H1 (cell line): ENCODE measurements at regions not wholly inside any gene's neighbourhood (a gene's known extent, or its start where the extent isn't known, plus 50 kb on each side); places are given as distances from the start of the nearest gene placed in this dataset.

Experiments used
- CTCF ChIA-PET: fragments of 300-600 bp; sonication (Branson Sonifier 250); formaldehyde crosslinking; loops from one replicate; lab custom pipeline; 2021; ENCODE audit not compliant: partially characterized antibody; lab: Charles Lee
- POLR2A ChIA-PET: fragments of 300-600 bp; sonication (Branson Sonifier 250); formaldehyde crosslinking; loops from one replicate; lab custom pipeline; 2021; ENCODE audit warnings: inconsistent platforms; ENCODE audit not compliant: partially characterized antibody; lab: Charles Lee
- DNase-seq, 2 experiments: peaks; one replicate each; pipeline versions ENCODE4 v3.0.0 to v3.0.0-alpha.2; 2010 to 2022; ENCODE audit warnings: low spot score in 2 of 2, low read depth in 1 of 2, mixed read lengths in 1 of 2
- FAIRE-seq: peaks from 2 replicates; lab custom pipeline; 2011; peaks lifted over from hg19 to GRCh38; lab: Jason Lieb, UNC
- H2AFZ ChIP-seq: 2 replicates; pipeline ENCODE4 v1.8.1; 2012; ENCODE audit warnings: low read length, inconsistent platforms
- H2AK5ac ChIP-seq: 2 replicates; pipeline ENCODE4 v1.6.1; 2013; ENCODE audit warnings: low read depth, low read length
- H2BK120ac ChIP-seq: replicated peaks from 2 replicates; pipeline ENCODE3; 2013; ENCODE audit warnings: low read depth, low read length, inconsistent platforms
- H2BK12ac ChIP-seq: 2 replicates; pipeline ENCODE4 v1.6.1; 2013; ENCODE audit warnings: low read depth, low read length
- H2BK15ac ChIP-seq: 2 replicates; pipeline ENCODE4 v1.6.1; 2013; ENCODE audit warnings: low read length
- H2BK20ac ChIP-seq: 2 replicates; pipeline ENCODE4 v1.6.1; 2013; ENCODE audit warnings: low read length
- H2BK5ac ChIP-seq: 2 replicates; pipeline ENCODE4 v1.6.1; 2013; ENCODE audit warnings: low read depth, low read length
- H3K14ac ChIP-seq: 2 replicates; pipeline ENCODE4 v1.6.1; 2013; ENCODE audit warnings: inconsistent platforms; ENCODE audit not compliant: insufficient read length
- H3K18ac ChIP-seq: 2 replicates; pipeline ENCODE4 v1.6.1; 2013; ENCODE audit warnings: low read length; ENCODE audit errors: extremely low read depth
- H3K23ac ChIP-seq: 2 replicates; pipeline ENCODE4 v1.6.1; 2013; ENCODE audit warnings: inconsistent platforms; ENCODE audit not compliant: insufficient read length
- H3K23me2 ChIP-seq: 2 replicates; pipeline ENCODE4 v1.6.1; 2013; ENCODE audit warnings: low read depth, low read length
- H3K27ac ChIP-seq: 2 replicates; pipeline ENCODE4 v1.6.1; 2011; ENCODE audit warnings: low read depth, low read length, inconsistent platforms
- H3K27me3 ChIP-seq, 4 experiments: replicated peaks in 1 of 4; 1 replicate in 1 of 4; 2 replicates in 3 of 4; pipeline versions ENCODE4 v1.6.1 to v1.8.1; 2011 to 2013; ENCODE audit warnings: low read length in 3 of 4, mild to moderate bottlenecking in 3 of 4, inconsistent platforms in 2 of 4, mixed read lengths in 2 of 4, moderate library complexity in 1 of 4; ENCODE audit not compliant: control insufficient read depth in 3 of 4, insufficient read depth in 3 of 4; ENCODE audit errors: extremely low read depth in 1 of 4
- H3K36me3 ChIP-seq, 4 experiments: 2 replicates each; pipeline versions ENCODE4 v1.6.1 to v1.8.1; 2011 to 2013; ENCODE audit warnings: mild to moderate bottlenecking in 4 of 4, low read length in 3 of 4, moderate library complexity in 2 of 4, control low read depth in 1 of 4, inconsistent platforms in 1 of 4; ENCODE audit not compliant: insufficient read depth in 4 of 4, control insufficient read depth in 2 of 4
- H3K4ac ChIP-seq: replicated peaks from 2 replicates; pipeline ENCODE3; 2013; ENCODE audit warnings: low read length, low read depth, mixed read lengths, inconsistent platforms; ENCODE audit not compliant: insufficient read length
- H3K4me1 ChIP-seq, 4 experiments: replicated peaks in 1 of 4; 1 replicate in 1 of 4; 2 replicates in 3 of 4; pipeline versions ENCODE4 v1.6.1 to v1.8.1; 2011 to 2013; ENCODE audit warnings: low read length in 3 of 4, inconsistent platforms in 2 of 4, mixed read lengths in 1 of 4; ENCODE audit not compliant: insufficient read depth in 4 of 4, control insufficient read depth in 3 of 4
- H3K4me2 ChIP-seq, 2 experiments: 2 replicates each; pipeline versions ENCODE4 v1.6.1 to v1.8.1; 2011 to 2013; ENCODE audit warnings: low read depth in 2 of 2, low read length in 2 of 2, control low read depth in 1 of 2, inconsistent platforms in 1 of 2, mild to moderate bottlenecking in 1 of 2; ENCODE audit not compliant: insufficient read depth in 1 of 2
- H3K4me3 ChIP-seq, 4 experiments: fragments of 200-600, 300-600 bp in 1 of 4; sonication (generic), shearing (Covaris generic), sonication (Bioruptor Twin) in 1 of 4; 2 replicates each; pipeline versions ENCODE4 v1.5.1 to v1.8.1; 2011 to 2016; ENCODE audit warnings: low read length in 4 of 4, low read depth in 3 of 4, control low read depth in 2 of 4, inconsistent platforms in 2 of 4, mild to moderate bottlenecking in 2 of 4, mixed read lengths in 1 of 4, moderate library complexity in 1 of 4; ENCODE audit not compliant: insufficient read depth in 2 of 4; ENCODE audit errors: extremely low read depth in 1 of 4
- H3K56ac ChIP-seq: replicated peaks from 2 replicates; pipeline ENCODE3; 2013; ENCODE audit warnings: low read depth, mild to moderate bottlenecking, mixed read lengths, low read length, inconsistent platforms; ENCODE audit not compliant: insufficient read length
- H3K79me1 ChIP-seq: 2 replicates; pipeline ENCODE4 v1.6.1; 2013; ENCODE audit warnings: low read depth, low read length, control low read depth
- H3K79me2 ChIP-seq, 2 experiments: 2 replicates each; pipeline versions ENCODE4 v1.6.1 to v1.8.1; 2012 to 2013; ENCODE audit warnings: low read length in 2 of 2, mild to moderate bottlenecking in 2 of 2, inconsistent platforms in 1 of 2; ENCODE audit not compliant: insufficient read depth in 2 of 2, control insufficient read depth in 1 of 2
- H3K9ac ChIP-seq, 4 experiments: replicated peaks in 1 of 4; 1 replicate in 1 of 4; 2 replicates in 3 of 4; pipeline versions ENCODE4 v1.6.1 to v1.8.1; 2011 to 2013; ENCODE audit warnings: low read depth in 3 of 4, low read length in 3 of 4, control low read depth in 2 of 4, mild to moderate bottlenecking in 2 of 4, moderate library complexity in 2 of 4, inconsistent platforms in 1 of 4; ENCODE audit errors: extremely low read depth in 1 of 4
- H3K9me3 ChIP-seq, 2 experiments: 2 replicates each; pipeline versions ENCODE4 v1.6.1 to v1.8.1; 2012 to 2013; ENCODE audit warnings: mild to moderate bottlenecking in 2 of 2, moderate library complexity in 2 of 2, control low read depth in 1 of 2, inconsistent platforms in 1 of 2, low read depth in 1 of 2, low read length in 1 of 2, mixed read lengths in 1 of 2; ENCODE audit not compliant: insufficient read depth in 2 of 2
- H4K20me1 ChIP-seq, 2 experiments: replicated peaks in 1 of 2; 2 replicates each; pipeline versions ENCODE3 to v1.8.1; 2011 to 2013; ENCODE audit warnings: inconsistent platforms in 2 of 2, low read length in 2 of 2, mild to moderate bottlenecking in 1 of 2; ENCODE audit not compliant: insufficient read depth in 2 of 2, control insufficient read depth in 1 of 2
- H4K5ac ChIP-seq: 2 replicates; pipeline ENCODE4 v1.6.1; 2013; ENCODE audit warnings: low read length, low read depth, mixed read lengths, inconsistent platforms; ENCODE audit not compliant: insufficient read length
- H4K8ac ChIP-seq: 2 replicates; pipeline ENCODE4 v1.8.0; 2013; ENCODE audit warnings: mild to moderate bottlenecking, moderate library complexity, low read length, inconsistent platforms; ENCODE audit not compliant: insufficient read depth; ENCODE audit errors: extremely low read depth
- H4K91ac ChIP-seq: replicated peaks from 2 replicates; pipeline ENCODE3; 2013; ENCODE audit warnings: low read length, mixed read lengths, inconsistent platforms; ENCODE audit not compliant: insufficient read length
- CREB1 ChIP-seq: IDR thresholded peaks from 2 replicates; pipeline ENCODE4 v1.6.1; 2012; ENCODE audit warnings: inconsistent platforms
- EP300 ChIP-seq, 2 experiments: IDR thresholded peaks; 1 replicate in 1 of 2; 2 replicates in 1 of 2; pipeline ENCODE4 v1.6.1; 2011 to 2012; ENCODE audit warnings: low read depth in 2 of 2, low read length in 2 of 2, mild to moderate bottlenecking in 2 of 2, borderline replicate concordance in 1 of 2, inconsistent platforms in 1 of 2, moderate library complexity in 1 of 2
- FOSL1 ChIP-seq: IDR thresholded peaks from 2 replicates; pipeline ENCODE4 v1.6.1; 2011; ENCODE audit warnings: mild to moderate bottlenecking, low read depth, low read length, moderate library complexity; ENCODE audit not compliant: insufficient read depth
- GABPA ChIP-seq: IDR thresholded peaks from 2 replicates; pipeline ENCODE4 v1.6.1; 2011; ENCODE audit warnings: mild to moderate bottlenecking, low read length, moderate library complexity, borderline replicate concordance; ENCODE audit not compliant: insufficient read depth
- KDM1A ChIP-seq: fragments of 200-600, 300-600 bp; sonication (generic); IDR thresholded peaks from 2 replicates; pipeline ENCODE4 v1.7.1; 2016; ENCODE audit warnings: mild to moderate bottlenecking, low read length, borderline replicate concordance
- MAFK ChIP-seq: IDR thresholded peaks from 2 replicates; pipeline ENCODE4 v1.6.1; 2012; ENCODE audit warnings: low read depth, mild to moderate bottlenecking, improper control_type of control experiment, low read length
- SAP30 ChIP-seq: fragments of 300-600 bp; sonication (generic); IDR thresholded peaks from 2 replicates; pipeline ENCODE4 v1.7.1; 2012; ENCODE audit warnings: low read length, moderate library complexity, mild to moderate bottlenecking, inconsistent platforms; ENCODE audit not compliant: insufficient read depth, insufficient replicate concordance
- SIRT6 ChIP-seq: IDR thresholded peaks from one replicate; pipeline ENCODE4 v1.7.1; 2012; ENCODE audit warnings: low read length, inconsistent platforms
- SP1 ChIP-seq: IDR thresholded peaks from 2 replicates; pipeline ENCODE4 v1.6.1; 2011; ENCODE audit warnings: low read depth, low read length
- TAF7 ChIP-seq: optimal IDR thresholded peaks from 2 replicates; pipeline ENCODE3; 2011; ENCODE audit warnings: low read depth, mild to moderate bottlenecking, inconsistent platforms, low read length, moderate library complexity, borderline replicate concordance
- TCF12 ChIP-seq: IDR thresholded peaks from 2 replicates; pipeline ENCODE4 v1.6.1; 2011; ENCODE audit warnings: low read depth, mild to moderate bottlenecking, low read length
- YY1 ChIP-seq: IDR thresholded peaks from 2 replicates; pipeline ENCODE4 v1.6.1; 2011; ENCODE audit warnings: low read depth, mild to moderate bottlenecking, low read length
- WGBS, 2 experiments: shearing (Covaris generic) in 1 of 2; methylation state at CpG; one replicate each; pipeline versions ENCODE4 v1.1.6 to v1.1.7; 2013 to 2015; ENCODE audit warnings: low lambda C conversion rate in 2 of 2, mixed read lengths in 2 of 2, inconsistent platforms in 1 of 2, low coverage in 1 of 2, missing lambda C conversion rate in 1 of 2; ENCODE audit not compliant: insufficient replicate concordance in 2 of 2, insufficient coverage in 1 of 2, insufficient read length in 1 of 2; ENCODE audit errors: extremely low coverage in 1 of 2, missing lambda C conversion rate in 1 of 2; 5-methylcytosine and 5-hydroxymethylcytosine counted together
- TF ChIP-seq, protein P1 (sequence below): IDR thresholded peaks from 2 replicates; pipeline ENCODE4 v1.6.1; 2012; ENCODE audit warnings: low read length, inconsistent platforms

DNA sequence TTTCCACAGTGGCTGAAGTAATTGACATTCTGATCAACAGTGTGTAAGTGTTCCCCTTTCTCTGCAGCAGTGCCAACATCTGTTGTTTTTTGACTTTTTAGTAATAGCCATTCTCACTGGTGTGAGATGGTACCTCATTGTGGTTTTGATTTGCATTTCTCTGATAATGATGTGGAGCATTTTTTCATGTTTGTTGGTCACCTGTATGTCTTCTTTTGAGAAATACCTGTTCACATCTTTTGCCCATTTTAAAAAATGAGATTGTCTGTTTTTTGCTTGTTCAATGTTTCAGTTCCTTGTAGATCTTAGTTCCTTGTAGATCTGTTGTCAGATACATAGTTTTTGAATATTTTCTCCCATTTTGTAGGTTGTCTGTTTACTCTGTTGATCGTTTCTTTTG is 162.5 kb upstream of the PITX1 start:
- H3K4me3 ChIP-seq: no peak overlapping the region
- no peak overlapping the region for H3K4me2 ChIP-seq
- DNase-seq: no peak
- H2BK15ac ChIP-seq: no peak overlapping the region
- POLR2A ChIA-PET: no interaction called here
- peaks cover 4 to 10% (median 10%) of the 10 kb centered on the region in 4 experiments; a peak in 6 of 7 replicates for H3K27me3 ChIP-seq
- H4K91ac ChIP-seq: no peak overlapping the region
- no peaks in the 10 kb centered on the region for H3K79me2 ChIP-seq
- no peak overlapping the region for H2BK5ac ChIP-seq
- H3K56ac ChIP-seq: no peak overlapping the region
- H3K9ac ChIP-seq: no peak overlapping the region
- no peak for FAIRE-seq
- no peak overlapping the region for H2BK20ac ChIP-seq
- CTCF ChIA-PET: interaction anchor here (0.7 to 4.0 kb wide), 3 partner anchors 7 to 17 kb away, joined by 3 to 32 read pairs (median 3); no protein-coding TSS in a partner anchor
- no peaks in the 10 kb centered on the region for H3K9me3 ChIP-seq
- no peak overlapping the region for H3K23ac ChIP-seq
- no peaks in the 10 kb centered on the region for H4K20me1 ChIP-seq
- H4K8ac ChIP-seq: no peak overlapping the region
- no peak overlapping the region for H2AFZ ChIP-seq
- no peaks in the 10 kb centered on the region for H3K23me2 ChIP-seq
- no peak overlapping the region for H2BK12ac ChIP-seq
- no peak overlapping the region for H3K18ac ChIP-seq
- H4K5ac ChIP-seq: no peak overlapping the region
- no peak overlapping the region for H3K27ac ChIP-seq
- WGBS, 2 experiments: 54% methylated on average over 1 of the region's 1 CpG; no CpG with 5 or more reads in 1 of the 2 experiments
- no peaks in the 10 kb centered on the region for H3K36me3 ChIP-seq
- H3K4me1 ChIP-seq: no peaks in the 10 kb centered on the region
- H3K79me1 ChIP-seq: no peaks in the 10 kb centered on the region
- no peak overlapping the region for H3K4ac ChIP-seq
- H3K14ac ChIP-seq: no peak overlapping the region
- H2AK5ac ChIP-seq: no peak overlapping the region
- no peak overlapping the region for H2BK120ac ChIP-seq
- TF ChIP-seq FOSL1 (no peak), EP300 (IDR thresholded peaks at IDR 0.05; ENCODE audit: borderline replicate concordance in 1 of 2, low read depth in 2 of 2, low read length in 2 of 2) (no peak), TCF12 (no peak), YY1 (no peak), SIRT6 (no peak), KDM1A (no peak), SP1 (no peak), GABPA (no peak), CREB1 (no peak), SAP30 (no peak), MAFK (no peak), TAF7 (no peak)
- TF ChIP-seq, protein P1, sequence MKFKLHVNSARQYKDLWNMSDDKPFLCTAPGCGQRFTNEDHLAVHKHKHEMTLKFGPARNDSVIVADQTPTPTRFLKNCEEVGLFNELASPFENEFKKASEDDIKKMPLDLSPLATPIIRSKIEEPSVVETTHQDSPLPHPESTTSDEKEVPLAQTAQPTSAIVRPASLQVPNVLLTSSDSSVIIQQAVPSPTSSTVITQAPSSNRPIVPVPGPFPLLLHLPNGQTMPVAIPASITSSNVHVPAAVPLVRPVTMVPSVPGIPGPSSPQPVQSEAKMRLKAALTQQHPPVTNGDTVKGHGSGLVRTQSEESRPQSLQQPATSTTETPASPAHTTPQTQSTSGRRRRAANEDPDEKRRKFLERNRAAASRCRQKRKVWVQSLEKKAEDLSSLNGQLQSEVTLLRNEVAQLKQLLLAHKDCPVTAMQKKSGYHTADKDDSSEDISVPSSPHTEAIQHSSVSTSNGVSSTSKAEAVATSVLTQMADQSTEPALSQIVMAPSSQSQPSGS: no peak
